Body of pancreas (tissue), 4 donors: ENCODE measurements at regions not wholly inside any gene's neighbourhood (a gene's known extent, or its start where the extent isn't known, plus 50 kb on each side); places are given as distances from the start of the nearest gene placed in this dataset.

ENCODE experiments used
- POLR2A ChIP-seq, 3 donors: fragments of 450-650 bp; IDR thresholded peaks; one replicate each; pipeline ENCODE4 v1.6.1; 2016; ENCODE audit warnings: antibody characterized with exemption in 3 of 3, mild to moderate bottlenecking in 2 of 3
- TF ChIP-seq, protein P1 (sequence below), 7 experiments: fragments of 450-650 bp in 4 of 7; fragments of 200-600 bp in 3 of 7; sonication (generic) in 3 of 7; IDR thresholded peaks; one replicate each; pipeline ENCODE4 v1.5.1; 2016 to 2019; ENCODE audit warnings: antibody characterized with exemption in 7 of 7

DNA sequence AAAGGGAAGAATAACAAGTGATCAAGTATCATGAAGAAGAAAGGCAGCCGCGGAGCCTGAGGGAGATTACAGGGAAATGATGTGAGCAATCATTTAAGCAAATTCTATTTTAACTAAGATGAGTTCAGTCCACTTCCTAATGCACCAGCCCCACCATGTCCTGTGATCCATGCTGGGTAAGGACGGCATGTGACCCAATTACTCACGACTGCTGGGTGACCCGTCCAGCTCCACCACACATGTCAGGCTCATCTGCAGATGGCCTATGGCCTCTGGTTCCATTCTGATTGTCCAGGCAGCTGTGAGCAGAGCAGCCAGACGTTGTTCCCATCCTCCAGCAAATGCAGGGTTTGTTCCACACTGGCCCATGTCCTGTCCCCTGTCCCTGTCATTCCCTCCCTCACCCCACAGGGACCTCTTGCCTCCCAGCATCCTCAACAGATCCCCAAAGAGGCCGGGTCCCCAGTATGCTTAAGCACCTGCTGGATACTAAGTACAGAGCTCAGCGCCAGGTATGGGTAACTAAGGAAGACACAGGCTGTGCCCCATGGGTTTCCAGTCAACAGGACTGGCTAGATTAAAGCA lies 87.9 kb downstream of the MATN1 start:
- TF ChIP-seq, protein P1, sequence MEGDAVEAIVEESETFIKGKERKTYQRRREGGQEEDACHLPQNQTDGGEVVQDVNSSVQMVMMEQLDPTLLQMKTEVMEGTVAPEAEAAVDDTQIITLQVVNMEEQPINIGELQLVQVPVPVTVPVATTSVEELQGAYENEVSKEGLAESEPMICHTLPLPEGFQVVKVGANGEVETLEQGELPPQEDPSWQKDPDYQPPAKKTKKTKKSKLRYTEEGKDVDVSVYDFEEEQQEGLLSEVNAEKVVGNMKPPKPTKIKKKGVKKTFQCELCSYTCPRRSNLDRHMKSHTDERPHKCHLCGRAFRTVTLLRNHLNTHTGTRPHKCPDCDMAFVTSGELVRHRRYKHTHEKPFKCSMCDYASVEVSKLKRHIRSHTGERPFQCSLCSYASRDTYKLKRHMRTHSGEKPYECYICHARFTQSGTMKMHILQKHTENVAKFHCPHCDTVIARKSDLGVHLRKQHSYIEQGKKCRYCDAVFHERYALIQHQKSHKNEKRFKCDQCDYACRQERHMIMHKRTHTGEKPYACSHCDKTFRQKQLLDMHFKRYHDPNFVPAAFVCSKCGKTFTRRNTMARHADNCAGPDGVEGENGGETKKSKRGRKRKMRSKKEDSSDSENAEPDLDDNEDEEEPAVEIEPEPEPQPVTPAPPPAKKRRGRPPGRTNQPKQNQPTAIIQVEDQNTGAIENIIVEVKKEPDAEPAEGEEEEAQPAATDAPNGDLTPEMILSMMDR (IDR thresholded peaks at IDR 0.05): no peak
- TF ChIP-seq POLR2A (IDR thresholded peaks at IDR 0.05): no peak
